ENCODE measurements at regions not wholly inside any gene's neighbourhood (a gene's known extent, or its start where the extent isn't known, plus 50 kb on each side); places are given as distances from the start of the nearest gene placed in this dataset.

DNA sequence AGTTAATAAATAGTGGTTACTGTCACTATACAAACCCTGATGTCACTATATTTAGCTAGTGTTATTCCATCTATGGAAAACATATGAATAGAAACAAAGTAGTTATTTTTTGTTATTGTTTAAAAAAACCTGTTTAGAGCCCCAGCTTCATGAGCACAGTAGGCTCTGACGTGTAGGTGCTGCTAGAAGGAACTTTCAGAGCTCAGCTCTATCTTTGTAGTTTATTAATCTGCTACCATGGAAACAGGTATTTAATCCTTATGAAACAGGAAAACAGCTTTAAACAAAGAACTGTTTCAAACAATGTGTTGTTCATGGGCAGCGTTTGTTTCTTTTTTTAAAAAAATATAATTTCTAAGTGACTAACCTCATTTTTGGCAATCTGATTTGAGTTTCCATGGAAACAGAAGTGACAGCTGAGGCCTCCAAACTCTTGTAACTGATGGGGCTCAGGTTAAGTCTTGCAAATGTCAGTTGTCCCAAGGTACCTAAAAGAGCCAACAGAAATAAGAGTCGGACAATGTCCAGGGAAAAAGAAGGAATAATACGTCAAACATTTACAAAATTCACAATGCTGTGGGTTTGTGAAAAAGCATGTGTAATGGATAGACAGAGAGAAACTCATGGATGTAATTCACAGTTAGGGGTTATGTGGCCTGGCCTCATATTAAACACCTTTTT is 162.0 kb upstream of the C21orf91 start:
- DNase-seq (ENCODE audit: low read depth), result peak; percentile 77

GRCh38 chr21:17979763-17980162 is 160.6 kb upstream of the C21orf91 start:
- DNase-seq (ENCODE audit: low read depth), result peak; percentile 68

DNA sequence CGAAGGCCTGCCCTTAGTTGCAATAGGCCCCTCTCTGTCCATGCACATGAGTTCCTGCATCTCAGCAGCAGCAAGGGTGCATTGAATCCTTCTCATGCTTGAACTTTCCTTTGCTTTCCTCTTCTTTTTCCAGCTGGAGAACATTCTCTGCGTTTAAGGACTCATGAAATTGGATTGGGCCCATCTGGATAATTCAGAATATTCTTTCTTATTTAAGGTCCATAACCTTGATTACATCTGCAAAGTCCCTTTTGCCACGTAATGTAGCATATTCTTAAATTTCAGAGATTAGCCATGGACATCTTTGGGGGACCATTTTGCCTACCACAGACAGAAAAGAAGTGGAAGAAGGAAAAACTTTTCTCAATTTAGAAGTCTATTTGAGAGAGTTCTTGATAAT is 159.7 kb upstream of the C21orf91 start:
- no peak for DNase-seq (ENCODE audit: low read depth)

DNA sequence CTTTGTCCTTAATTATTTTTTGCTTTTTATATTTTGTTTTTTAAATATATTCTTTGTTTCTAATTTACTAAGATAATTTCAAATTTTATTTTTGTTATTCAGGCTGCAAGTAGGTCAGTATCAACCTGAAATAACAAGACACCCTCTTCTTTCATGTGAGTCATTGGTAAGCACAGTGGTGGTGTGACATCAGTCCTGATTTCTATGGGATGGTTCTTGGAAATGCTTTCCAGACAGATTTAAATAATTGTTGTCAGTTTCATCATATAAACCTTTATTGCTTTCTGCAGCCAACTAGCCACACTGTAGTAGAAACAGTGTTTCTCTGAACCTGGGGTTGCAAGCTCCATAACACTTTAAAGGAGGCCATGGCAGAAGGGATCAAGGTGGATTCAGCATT is 157.5 kb upstream of the C21orf91 start:
- no peak for DNase-seq (ENCODE audit: low read depth)

DNA sequence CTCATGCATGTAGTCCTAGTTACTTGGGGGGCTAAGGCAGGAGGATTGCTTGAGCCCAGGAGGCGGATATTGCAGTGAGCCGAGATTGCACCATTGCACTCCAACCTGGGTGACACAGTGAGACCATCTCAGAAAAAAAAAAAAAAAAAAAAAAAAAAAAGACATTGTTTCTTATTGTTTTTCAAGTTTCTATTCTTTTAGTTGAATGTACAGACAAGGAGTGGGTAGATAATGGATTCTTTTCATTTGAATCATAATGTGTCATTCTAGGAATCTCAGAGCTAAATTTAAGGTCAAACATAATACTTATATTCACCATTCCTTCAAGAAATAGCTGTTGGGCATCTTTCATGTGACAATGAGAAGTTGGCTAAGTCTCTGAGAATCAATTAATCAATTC is 157.0 kb upstream of the C21orf91 start:
- no peak for DNase-seq (ENCODE audit: low read depth)

GRCh38 chr21:17967319-17967718 is 148.2 kb upstream of the C21orf91 start:
- no peak for DNase-seq (ENCODE audit: low read depth)

DNA sequence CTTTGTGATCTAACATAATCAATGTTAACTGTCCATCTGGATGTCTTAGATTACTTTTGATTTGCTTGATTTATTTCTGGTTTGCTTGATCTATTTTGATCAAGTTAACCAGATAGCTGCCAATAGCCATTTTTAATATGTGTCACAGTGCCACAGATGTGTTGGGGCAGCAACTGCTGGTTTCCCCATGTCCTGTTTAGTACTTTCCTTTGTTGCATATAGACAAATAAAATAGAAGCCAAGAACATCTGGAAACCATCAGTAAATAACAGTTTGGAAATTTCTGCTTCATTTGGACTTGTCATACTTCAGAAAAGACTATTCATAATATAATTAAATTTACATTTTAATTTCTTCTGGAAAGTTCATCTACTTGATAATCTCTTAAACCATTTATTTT is 145.6 kb upstream of the C21orf91 start:
- no peak for DNase-seq (ENCODE audit: low read depth)

DNA sequence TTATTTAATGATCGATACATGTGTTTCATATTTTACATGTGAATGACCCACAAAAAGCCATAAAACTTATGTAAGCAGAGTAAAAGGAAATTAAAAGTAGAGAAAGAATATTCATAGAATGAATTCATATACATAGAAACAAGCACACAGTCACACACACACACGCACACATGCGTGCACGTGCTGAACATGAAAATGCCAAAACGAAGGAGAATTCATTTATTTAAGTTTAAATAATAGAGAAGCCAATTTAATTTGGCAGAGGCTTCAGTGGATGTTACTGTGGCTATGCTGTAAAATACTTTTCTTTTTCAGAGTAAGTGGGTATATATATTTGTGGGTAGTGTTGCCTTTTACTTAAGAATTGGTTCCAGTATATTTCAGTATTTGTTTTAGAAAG is 145.0 kb upstream of the C21orf91 start:
- no peak for DNase-seq (ENCODE audit: low read depth)

DNA sequence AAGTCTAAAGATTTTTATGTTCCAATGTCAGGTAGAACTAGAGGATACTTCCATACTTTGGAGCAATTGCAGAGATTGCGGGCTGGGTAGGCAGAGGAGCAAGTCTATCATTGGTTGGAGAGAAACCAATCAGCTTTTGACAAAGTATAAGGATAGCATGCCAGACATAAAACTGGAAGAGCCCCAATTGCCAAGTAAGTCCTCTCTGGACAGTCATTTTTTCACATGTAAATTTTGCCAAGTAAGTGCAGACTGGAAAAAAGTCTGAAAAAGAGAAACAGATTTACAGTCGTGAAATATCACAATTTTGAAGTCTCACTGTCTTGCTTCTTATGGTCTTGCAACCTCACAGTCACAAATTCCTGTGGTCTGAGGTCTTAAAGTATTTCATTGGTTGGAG is 131.4 kb upstream of the C21orf91 start:
- no peak for DNase-seq (ENCODE audit: low read depth)

DNA sequence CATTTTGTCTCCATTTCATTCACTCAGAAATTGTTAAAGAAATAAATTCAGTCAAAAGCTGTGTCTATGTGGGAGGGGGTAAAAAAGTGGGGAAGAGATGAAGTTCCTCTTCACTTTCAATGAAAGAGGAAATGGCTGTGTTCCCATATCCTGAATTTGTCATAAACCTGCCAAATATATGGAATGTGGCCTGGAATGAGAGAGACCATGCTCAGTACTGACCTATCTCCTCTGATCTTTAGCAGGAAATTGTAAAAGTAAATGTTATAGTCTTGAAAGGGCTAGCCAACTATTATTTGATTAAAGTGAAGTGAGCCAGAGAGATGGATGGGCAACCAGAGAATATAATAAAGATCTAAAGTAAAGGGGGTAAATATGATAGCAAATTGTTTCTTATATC is 130.3 kb upstream of the C21orf91 start:
- DNase-seq (ENCODE audit: low read depth), result no peak

DNA sequence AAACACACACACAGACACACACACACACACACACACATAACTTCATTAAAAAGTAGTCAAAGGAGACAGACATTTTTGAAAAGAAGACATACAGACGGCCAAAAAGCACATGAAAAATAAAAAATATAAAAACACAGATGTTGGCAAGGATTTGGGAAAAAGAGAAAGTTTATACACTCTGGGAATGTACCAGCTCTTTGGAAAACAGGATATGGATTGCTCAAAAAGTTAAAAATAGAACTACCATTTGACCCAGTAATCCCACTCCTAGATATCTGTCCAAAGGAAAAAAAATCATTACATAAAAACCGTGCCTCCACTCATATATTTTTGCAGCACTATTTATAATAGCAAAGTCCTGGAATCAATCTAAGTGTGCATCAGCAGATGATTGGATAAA is 128.4 kb upstream of the C21orf91 start:
- DNase-seq (ENCODE audit: low read depth), result no peak

DNA sequence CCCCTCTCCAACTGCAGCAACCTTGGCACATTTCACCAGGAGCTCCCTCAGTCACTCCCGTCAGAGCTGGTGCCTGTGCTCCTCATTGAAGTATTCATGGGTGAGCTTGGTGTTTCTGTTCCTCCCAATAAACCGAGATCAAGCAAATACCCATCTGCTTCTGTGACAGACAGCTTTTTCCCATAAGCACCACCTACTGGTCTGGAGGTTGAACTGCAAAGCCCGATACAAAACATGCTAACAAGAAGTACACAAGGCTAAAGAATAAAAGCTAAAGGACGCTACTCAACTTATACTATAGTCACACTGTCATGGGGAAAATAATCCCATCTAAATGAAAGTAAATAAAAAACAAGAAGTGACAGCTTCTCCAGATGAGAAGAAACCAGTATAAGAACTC is 111.9 kb upstream of the C21orf91 start:
- no peak for DNase-seq (ENCODE audit: low read depth)

- DNase-seq (ENCODE audit: low read depth), result no peak
Measured at GRCh38 chr21:17930093-17930492, 110.9 kb upstream of the C21orf91 start.

DNA sequence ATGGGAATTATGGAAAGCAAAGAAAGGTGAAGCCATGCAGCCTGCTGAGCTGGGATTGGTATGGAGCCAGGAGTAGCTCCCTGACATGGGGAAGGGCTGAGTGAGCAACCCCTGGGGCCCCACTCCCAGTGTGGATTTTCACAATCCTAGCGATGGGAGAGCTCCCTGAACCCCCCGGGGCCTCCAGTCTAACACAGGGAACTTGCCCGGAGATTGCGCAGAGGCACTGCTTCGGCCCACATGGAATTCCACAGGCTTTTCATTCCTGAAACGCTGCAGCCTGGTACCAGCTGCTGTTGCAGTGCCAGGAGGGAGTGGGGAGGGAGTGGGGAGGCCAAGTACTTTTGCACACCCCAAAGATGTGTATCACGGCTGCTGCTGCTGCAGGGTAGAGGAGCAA is 110.4 kb upstream of the C21orf91 start:
- DNase-seq (ENCODE audit: low read depth), result no peak

GRCh38 chr21:17925899-17926298 is 106.7 kb upstream of the C21orf91 start:
- no peak for DNase-seq (ENCODE audit: low read depth)

GRCh38 chr21:17925000-17925610 is 105.9 kb upstream of the C21orf91 start:
- no peak for DNase-seq (ENCODE audit: low read depth)

DNA sequence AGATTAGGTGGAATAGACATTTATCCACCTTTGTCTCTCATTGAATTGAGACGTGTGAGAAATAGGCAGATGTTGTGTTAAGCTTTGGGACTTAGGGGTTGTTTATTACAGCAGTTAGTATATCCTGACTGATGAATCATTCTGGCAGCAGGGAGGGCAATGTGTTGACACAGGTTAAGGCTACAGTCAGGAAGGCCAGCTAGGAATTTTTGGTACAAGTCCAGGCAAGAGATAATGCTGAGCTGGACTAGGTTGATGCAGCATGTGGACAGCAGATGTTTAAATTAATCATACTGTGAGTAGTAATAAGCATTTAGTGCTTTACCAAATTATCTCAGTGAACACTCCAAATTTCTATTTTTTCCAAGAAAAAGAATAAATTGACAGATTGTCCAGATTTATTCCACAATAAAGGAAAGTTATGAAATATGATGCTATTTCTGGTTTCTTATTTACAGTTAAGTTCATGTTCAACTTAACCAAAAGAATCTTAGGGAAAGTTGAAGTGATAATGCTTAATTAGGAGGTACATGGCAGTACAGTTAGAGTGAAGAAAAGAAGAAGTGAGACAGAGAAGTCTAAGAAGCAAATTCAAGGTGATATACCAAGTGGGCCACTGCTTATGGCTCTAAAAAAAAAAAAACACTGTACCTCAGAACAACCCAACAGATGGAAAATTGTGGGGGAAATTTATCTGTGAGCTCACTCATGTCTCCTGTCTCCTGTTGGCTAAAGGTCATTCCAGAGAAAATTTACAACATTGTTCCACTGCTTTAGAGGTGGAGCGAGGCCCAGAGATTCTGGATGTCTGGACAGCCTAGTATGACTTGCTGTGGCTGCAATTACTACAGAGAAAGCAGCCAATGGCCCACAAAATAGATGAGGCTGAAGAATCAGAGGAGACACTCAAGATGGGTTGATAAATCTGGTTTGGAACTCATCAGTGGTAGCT is 102.7 kb upstream of the C21orf91 start:
- peak; percentile 75 for DNase-seq (ENCODE audit: low read depth)

- DNase-seq (ENCODE audit: low read depth), result no peak
Measured at GRCh38 chr21:17915976-17916375, 96.8 kb upstream of the C21orf91 start.

GRCh38 chr21:17911628-17912027 is 92.5 kb upstream of the C21orf91 start:
- no peak for DNase-seq (ENCODE audit: low read depth)

- DNase-seq (ENCODE audit: low read depth), result no peak
Measured at GRCh38 chr21:17903929-17904639, 84.9 kb upstream of the C21orf91 start.

- DNase-seq (ENCODE audit: low read depth), result no peak
Measured at GRCh38 chr21:17903029-17903806, 84.1 kb upstream of the C21orf91 start.

Measured in forelimb muscle (tissue), 1 donor.